Endothelial cell of umbilical vein (primary cell): ENCODE measurements at regions not wholly inside any gene's neighbourhood (a gene's known extent, or its start where the extent isn't known, plus 50 kb on each side); places are given as distances from the start of the nearest gene placed in this dataset.

Source experiments
- CTCF ChIP-seq, 2 donors: IDR thresholded peaks; 1 replicate in 1 of 2; 2 replicates in 1 of 2; pipeline ENCODE4 v1.5.1; 2011; ENCODE audit warnings: low read length in 2 of 2, mild to moderate bottlenecking in 2 of 2, moderate library complexity in 2 of 2, control low read depth in 1 of 2, inconsistent platforms in 1 of 2, low read depth in 1 of 2; ENCODE audit not compliant: insufficient read depth in 1 of 2; ENCODE audit errors: extremely low read depth in 1 of 2
- MAX ChIP-seq: IDR thresholded peaks from 2 replicates; pipeline ENCODE4 v1.6.1; 2011; ENCODE audit not compliant: insufficient read depth, insufficient read length
- MYC ChIP-seq: IDR thresholded peaks from one replicate; pipeline ENCODE4 v1.6.1; 2011; ENCODE audit warnings: mild to moderate bottlenecking, low read depth, low read length

GRCh38 chr5:133897431-133897830, 71.0 kb downstream of the C5orf15 start:
- TF ChIP-seq CTCF (IDR thresholded peaks at IDR 0.05; ENCODE audit: extremely low read depth in 1 of 2, insufficient read depth in 1 of 2, low read depth in 1 of 2, low read length in 2 of 2) (no peak), MAX (no peak), MYC (no peak)
